ENCODE measurements at regions not wholly inside any gene's neighbourhood (a gene's known extent, or its start where the extent isn't known, plus 50 kb on each side); places are given as distances from the start of the nearest gene placed in this dataset.

GRCh38 chr9:73579823-73580222, 428.2 kb downstream of the ANXA1 start:
- no peak overlapping the region for H3K4me3 ChIP-seq (ENCODE audit: low read depth, low read length)
- no peaks in the 10 kb centered on the region for H3K36me3 ChIP-seq (ENCODE audit: control insufficient read depth, insufficient read depth, low read length)
- no peak for DNase-seq (ENCODE audit: low read depth)
- no peak for TF ChIP-seq CTCF (IDR thresholded peaks at IDR 0.05; ENCODE audit: insufficient read depth, low read length, poor library complexity, severe bottlenecking)
- H3K27me3 ChIP-seq (ENCODE audit: control insufficient read depth, insufficient read depth, low read length): no peaks in the 10 kb centered on the region

GRCh38 chr9:73583576-73583975, 431.9 kb downstream of the ANXA1 start:
- no peaks in the 10 kb centered on the region for H3K27me3 ChIP-seq (ENCODE audit: control insufficient read depth, insufficient read depth, low read length)
- H3K36me3 ChIP-seq (ENCODE audit: control insufficient read depth, insufficient read depth, low read length): no peaks in the 10 kb centered on the region
- TF ChIP-seq CTCF (IDR thresholded peaks at IDR 0.05; ENCODE audit: insufficient read depth, low read length, poor library complexity, severe bottlenecking): no peak
- no peak for DNase-seq (ENCODE audit: low read depth)
- no peak overlapping the region for H3K4me3 ChIP-seq (ENCODE audit: low read depth, low read length)

GRCh38 chr9:73595036-73595545, 443.4 kb downstream of the ANXA1 start:
- no peaks in the 10 kb centered on the region for H3K36me3 ChIP-seq (ENCODE audit: control insufficient read depth, insufficient read depth, low read length)
- no peaks in the 10 kb centered on the region for H3K27me3 ChIP-seq (ENCODE audit: control insufficient read depth, insufficient read depth, low read length)
- H3K4me3 ChIP-seq (ENCODE audit: low read depth, low read length): no peak overlapping the region
- no peak for DNase-seq (ENCODE audit: low read depth)
- TF ChIP-seq CTCF (IDR thresholded peaks at IDR 0.05; ENCODE audit: insufficient read depth, low read length, poor library complexity, severe bottlenecking): no peak

- no peak overlapping the region for H3K4me3 ChIP-seq (ENCODE audit: low read depth, low read length)
- no peak for TF ChIP-seq CTCF (IDR thresholded peaks at IDR 0.05; ENCODE audit: insufficient read depth, low read length, poor library complexity, severe bottlenecking)
- H3K27me3 ChIP-seq (ENCODE audit: control insufficient read depth, insufficient read depth, low read length): no peaks in the 10 kb centered on the region
- H3K36me3 ChIP-seq (ENCODE audit: control insufficient read depth, insufficient read depth, low read length): no peaks in the 10 kb centered on the region
- DNase-seq (ENCODE audit: low read depth): no peak
Measured at GRCh38 chr9:73596321-73596720, 444.7 kb downstream of the ANXA1 start.

- Histone ChIP-seq H3K27me3 (ENCODE audit: control insufficient read depth, insufficient read depth, low read length) (no peaks in the 10 kb centered on the region), H3K4me3 (ENCODE audit: low read depth, low read length) (no peak overlapping the region), H3K36me3 (ENCODE audit: control insufficient read depth, insufficient read depth, low read length) (no peaks in the 10 kb centered on the region)
- no peak for TF ChIP-seq CTCF (IDR thresholded peaks at IDR 0.05; ENCODE audit: insufficient read depth, low read length, poor library complexity, severe bottlenecking)
- DNase-seq (ENCODE audit: low read depth): no peak
Measured at GRCh38 chr9:73597039-73597438, 445.4 kb downstream of the ANXA1 start.

- H3K27me3 ChIP-seq (ENCODE audit: control insufficient read depth, insufficient read depth, low read length): no peaks in the 10 kb centered on the region
- DNase-seq (ENCODE audit: low read depth): no peak
- no peak for TF ChIP-seq CTCF (IDR thresholded peaks at IDR 0.05; ENCODE audit: insufficient read depth, low read length, poor library complexity, severe bottlenecking)
- no peak overlapping the region for H3K4me3 ChIP-seq (ENCODE audit: low read depth, low read length)
- no peaks in the 10 kb centered on the region for H3K36me3 ChIP-seq (ENCODE audit: control insufficient read depth, insufficient read depth, low read length)
Measured at GRCh38 chr9:73597771-73598170, 446.1 kb downstream of the ANXA1 start.

Data from kidney epithelial cell (primary cell).